Spinal cord (tissue), 9 donors: ENCODE measurements at regions not wholly inside any gene's neighbourhood (a gene's known extent, or its start where the extent isn't known, plus 50 kb on each side); places are given as distances from the start of the nearest gene placed in this dataset.
"Not testable (repeated sequence)": the region's sequence is repeated elsewhere in the genome, so short reads cannot be mapped to it uniquely, and the experiment has no call there.

Experiments
- DNase-seq, 6 donors: peaks; one replicate each; pipeline versions ENCODE4 v3.0.0 to v3.0.0-alpha.2; 2013 to 2015; ENCODE audit warnings: low spot score in 6 of 6, low read depth in 4 of 6
- H3K27ac ChIP-seq: one replicate; pipeline ENCODE4 v1.5.1; 2013; ENCODE audit warnings: low read depth, low read length, control low read depth
- H3K27me3 ChIP-seq: one replicate; pipeline ENCODE4 v1.6.1; 2013; ENCODE audit warnings: low read length; ENCODE audit not compliant: control insufficient read depth, insufficient read depth
- H3K36me3 ChIP-seq: one replicate; pipeline ENCODE4 v1.6.1; 2013; ENCODE audit warnings: low read length; ENCODE audit not compliant: control insufficient read depth, insufficient read depth
- H3K4me1 ChIP-seq: one replicate; pipeline ENCODE4 v1.6.1; 2013; ENCODE audit warnings: low read length; ENCODE audit not compliant: control insufficient read depth, insufficient read depth
- H3K4me3 ChIP-seq: one replicate; pipeline ENCODE4 v1.5.1; 2013; ENCODE audit warnings: low read depth, low read length, control low read depth
- H3K9me3 ChIP-seq: one replicate; pipeline ENCODE4 v1.6.1; 2013; ENCODE audit warnings: low read length; ENCODE audit not compliant: control insufficient read depth, insufficient read depth
- WGBS: methylation state at CpG from one replicate; pipeline ENCODE4 v1.1.5; 2013; ENCODE audit warnings: missing lambda C conversion rate; ENCODE audit not compliant: insufficient coverage; 5-methylcytosine and 5-hydroxymethylcytosine counted together
- donor health status: healthy.

- no peaks in the 10 kb centered on the region for H3K36me3 ChIP-seq
- no peak overlapping the region for H3K27ac ChIP-seq
- peak in 1 of 6 donors; percentile 4 for DNase-seq
- H3K4me1 ChIP-seq: no peaks in the 10 kb centered on the region
- no peaks in the 10 kb centered on the region for H3K9me3 ChIP-seq
- no peak overlapping the region for H3K4me3 ChIP-seq
- 95% methylated on average over 4 of the region's 5 CpGs for WGBS
- no peaks in the 10 kb centered on the region for H3K27me3 ChIP-seq
These were observed 146.9 kb downstream of the ZNF486 start for GRCh38 chr19:20313894-20314293.

GRCh38 chr19:20307127-20307526 lies 140.1 kb downstream of the ZNF486 start:
- no peaks in the 10 kb centered on the region for H3K36me3 ChIP-seq
- H3K9me3 ChIP-seq: no peaks in the 10 kb centered on the region
- H3K27me3 ChIP-seq: no peaks in the 10 kb centered on the region
- DNase-seq: no peak
- 50% methylated on average over 1 of the region's 3 CpGs for WGBS
- H3K27ac ChIP-seq: no peak overlapping the region
- no peak overlapping the region for H3K4me3 ChIP-seq
- H3K4me1 ChIP-seq: no peaks in the 10 kb centered on the region

DNA sequence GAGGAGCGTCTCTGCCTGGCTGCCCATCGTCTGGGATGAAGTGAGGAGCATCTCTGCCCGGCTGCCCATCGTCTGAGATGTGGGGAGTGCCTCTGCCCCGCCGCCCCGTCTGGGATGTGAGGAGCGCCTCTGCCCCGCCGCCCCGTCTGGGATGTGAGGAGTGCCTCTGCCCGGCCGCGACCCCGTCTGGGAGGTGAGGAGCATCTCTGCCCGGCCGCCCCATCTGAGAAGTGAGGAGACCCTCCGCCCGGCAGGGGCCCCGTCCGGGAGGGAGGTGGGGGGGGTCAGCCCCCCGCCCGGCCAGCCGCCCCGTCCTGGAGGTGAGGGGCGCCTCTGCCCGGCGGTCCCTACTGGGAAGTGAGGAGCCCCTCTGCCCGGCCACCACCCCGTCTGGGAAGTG lies 129.3 kb downstream of the ZNF486 start:
- H3K27me3 ChIP-seq, H3K27ac ChIP-seq, H3K4me3 ChIP-seq, H3K36me3 ChIP-seq, H3K9me3 ChIP-seq, DNase-seq, H3K4me1 ChIP-seq: not testable (repeated sequence)
- 95% methylated on average over 18 of the region's 30 CpGs for WGBS

DNA sequence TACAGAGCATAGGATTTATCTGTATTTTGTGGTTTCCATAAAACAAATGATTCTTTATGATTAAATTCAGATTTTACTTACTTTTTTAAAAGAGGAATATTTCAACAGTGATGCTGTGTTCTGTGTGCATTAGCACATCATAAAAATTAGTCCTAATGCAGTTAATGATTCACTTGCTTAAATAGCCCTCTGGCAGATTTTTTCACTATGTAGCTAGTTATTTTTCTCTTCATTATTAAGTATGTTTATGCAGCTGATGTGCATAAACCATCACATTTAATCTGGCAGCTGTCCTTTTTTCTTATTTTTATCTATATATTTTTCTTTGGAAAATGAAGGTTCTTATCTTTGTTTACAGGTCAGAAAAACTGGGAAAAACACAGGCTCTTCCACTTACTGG lies 127.2 kb downstream of the ZNF486 start:
- Histone ChIP-seq H3K9me3 (no peaks in the 10 kb centered on the region), H3K27ac (no peak overlapping the region)
- DNase-seq: no peak

DNA sequence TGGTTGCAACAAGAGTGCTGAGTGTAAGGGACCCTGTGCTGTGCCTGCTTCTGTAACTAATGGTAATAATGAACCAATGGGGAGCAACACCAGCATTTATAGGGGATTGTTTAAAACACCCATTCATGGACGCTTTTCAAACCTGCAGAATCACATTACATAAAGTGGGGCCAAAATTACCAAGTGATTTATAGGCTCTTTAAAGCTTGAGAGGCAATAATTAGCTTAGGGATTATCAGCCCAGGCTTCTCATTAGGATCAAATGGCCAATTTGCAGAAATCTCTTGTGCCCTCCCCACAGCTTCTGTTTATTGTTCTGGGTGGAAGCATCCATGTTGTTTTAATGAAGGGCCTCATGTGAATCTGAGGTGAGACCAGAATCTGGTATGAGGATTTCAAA lies 125.5 kb downstream of the ZNF486 start:
- H3K4me1 ChIP-seq, H3K4me3 ChIP-seq, H3K27ac ChIP-seq, H3K9me3 ChIP-seq, H3K27me3 ChIP-seq, H3K36me3 ChIP-seq: not testable (repeated sequence)
- no CpG with 5 or more reads among the region's 1 CpG for whole genome bisulfite sequencing
- DNase-seq: peak in 1 of 6 donors; percentile 54

More for the DNA sequence above, 127.2 kb downstream of the ZNF486 start:
- Histone ChIP-seq H3K36me3 (no peaks in the 10 kb centered on the region), H3K4me1 (no peaks in the 10 kb centered on the region), H3K4me3 (no peak overlapping the region), H3K27me3 (no peaks in the 10 kb centered on the region)

GRCh38 chr19:20289186-20289585 lies 122.2 kb downstream of the ZNF486 start:
- H3K27me3 ChIP-seq: no peaks in the 10 kb centered on the region
- H3K36me3 ChIP-seq: no peaks in the 10 kb centered on the region
- no peak overlapping the region for H3K27ac ChIP-seq
- no peaks in the 10 kb centered on the region for H3K9me3 ChIP-seq
- H3K4me3 ChIP-seq: no peak overlapping the region
- no peaks in the 10 kb centered on the region for H3K4me1 ChIP-seq
- no peak for DNase-seq

DNA sequence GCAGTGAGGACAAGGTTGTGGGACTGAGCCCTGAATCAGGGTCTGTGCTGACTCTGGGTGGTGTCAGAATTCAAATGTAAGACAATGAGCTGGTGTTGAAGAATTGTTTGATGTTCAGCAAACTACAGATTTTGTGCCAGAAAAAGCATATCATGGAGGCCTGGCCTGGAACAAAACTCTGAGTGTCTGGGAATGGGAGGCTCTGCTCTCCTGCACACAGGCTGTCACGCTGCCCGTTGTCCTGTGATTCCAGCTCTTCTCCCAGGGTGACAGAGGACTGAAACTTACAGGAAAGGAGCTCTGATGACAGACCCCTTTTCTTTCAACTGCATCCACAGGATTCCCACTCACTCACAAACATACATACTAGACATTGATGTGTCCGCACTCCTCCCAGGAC lies 120.1 kb downstream of the ZNF486 start:
- WGBS: 72% methylated on average over 3 of the region's 3 CpGs
- Histone ChIP-seq H3K27ac (no peak overlapping the region), H3K36me3 (no peaks in the 10 kb centered on the region), H3K4me3 (no peak overlapping the region), H3K4me1 (no peaks in the 10 kb centered on the region), H3K9me3 (no peaks in the 10 kb centered on the region), H3K27me3 (no peaks in the 10 kb centered on the region)
- DNase-seq: no peak

DNA sequence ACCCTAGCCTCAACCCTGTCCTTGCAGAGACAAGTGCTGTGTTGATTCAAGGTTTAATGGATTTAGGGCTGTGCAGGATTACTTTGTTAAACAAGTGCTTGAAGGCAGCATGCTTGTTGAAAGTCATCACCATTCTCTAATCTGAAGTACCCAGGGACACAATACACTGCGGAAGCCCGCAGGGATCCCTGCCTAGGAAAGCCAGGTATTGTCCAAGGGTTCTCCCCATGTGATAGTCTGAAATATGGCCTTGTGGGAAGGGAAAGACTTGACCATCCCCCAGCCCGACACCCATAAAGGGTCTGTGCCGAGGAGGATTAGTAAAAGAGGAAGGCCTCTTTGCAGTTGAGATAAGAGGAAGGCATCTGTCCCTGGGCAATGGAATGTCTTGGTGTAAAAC lies 118.9 kb downstream of the ZNF486 start:
- not testable (repeated sequence) for H3K4me1 ChIP-seq, H3K36me3 ChIP-seq, H3K4me3 ChIP-seq, H3K27ac ChIP-seq, H3K9me3 ChIP-seq, DNase-seq, H3K27me3 ChIP-seq
- no CpG with 5 or more reads among the region's 4 CpGs for WGBS

DNA sequence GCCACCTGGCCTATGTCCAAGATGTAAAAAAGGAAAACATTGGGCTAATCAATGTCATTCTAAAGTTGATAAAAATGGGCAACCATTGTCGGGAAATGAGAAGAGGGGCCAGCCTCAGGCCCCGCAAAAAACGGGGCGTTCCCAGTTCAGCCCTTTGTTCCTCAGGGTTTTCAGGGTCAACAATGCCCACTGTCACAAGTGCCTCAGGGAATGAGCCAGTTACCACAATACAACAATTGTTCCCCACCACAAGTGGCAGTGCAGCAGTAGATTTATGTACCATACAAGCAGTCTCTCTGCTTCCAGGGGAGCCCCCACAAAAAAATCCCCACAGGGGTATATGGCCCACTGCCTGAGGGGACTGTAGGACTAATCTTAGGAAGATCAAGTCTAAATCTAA lies 112.5 kb downstream of the ZNF486 start:
- Histone ChIP-seq H3K4me3 (no peak overlapping the region), H3K27me3 (no peaks in the 10 kb centered on the region), H3K36me3 (no peaks in the 10 kb centered on the region), H3K9me3 (no peaks in the 10 kb centered on the region), H3K4me1 (no peaks in the 10 kb centered on the region), H3K27ac (no peak overlapping the region)
- WGBS: 15% methylated on average over 4 of the region's 4 CpGs
- no peak for DNase-seq

- Histone ChIP-seq H3K36me3 (no peaks in the 10 kb centered on the region), H3K9me3 (no peaks in the 10 kb centered on the region), H3K4me3 (no peak overlapping the region), H3K27ac (no peak overlapping the region), H3K4me1 (no peaks in the 10 kb centered on the region), H3K27me3 (no peaks in the 10 kb centered on the region)
- peak in 3 of 6 donors; percentile 21 to 81 (median 61) for DNase-seq
- 100% methylated on average over 3 of the region's 7 CpGs for WGBS
These were observed 111.3 kb downstream of the ZNF486 start for GRCh38 chr19:20278342-20278741.

GRCh38 chr19:20276732-20277082 lies 109.7 kb downstream of the ZNF486 start:
- not testable (repeated sequence) for DNase-seq, H3K36me3 ChIP-seq, H3K27me3 ChIP-seq, H3K4me3 ChIP-seq, H3K27ac ChIP-seq, H3K4me1 ChIP-seq, H3K9me3 ChIP-seq
- no CpG with 5 or more reads among the region's 1 CpG for WGBS
